GM18861 (cell line): ENCODE measurements at regions not wholly inside any gene's neighbourhood (a gene's known extent, or its start where the extent isn't known, plus 50 kb on each side); places are given as distances from the start of the nearest gene placed in this dataset.
"Not testable (repeated sequence)": the region's sequence is repeated elsewhere in the genome, so short reads cannot be mapped to it uniquely, and the experiment has no call there.

Experiments used
- ATAC-seq: cut with Tn5 transposase; IDR thresholded peaks from one replicate; pipeline ENCODE4 v1.9.1; 2021; ENCODE audit not compliant: unreplicated experiment

DNA sequence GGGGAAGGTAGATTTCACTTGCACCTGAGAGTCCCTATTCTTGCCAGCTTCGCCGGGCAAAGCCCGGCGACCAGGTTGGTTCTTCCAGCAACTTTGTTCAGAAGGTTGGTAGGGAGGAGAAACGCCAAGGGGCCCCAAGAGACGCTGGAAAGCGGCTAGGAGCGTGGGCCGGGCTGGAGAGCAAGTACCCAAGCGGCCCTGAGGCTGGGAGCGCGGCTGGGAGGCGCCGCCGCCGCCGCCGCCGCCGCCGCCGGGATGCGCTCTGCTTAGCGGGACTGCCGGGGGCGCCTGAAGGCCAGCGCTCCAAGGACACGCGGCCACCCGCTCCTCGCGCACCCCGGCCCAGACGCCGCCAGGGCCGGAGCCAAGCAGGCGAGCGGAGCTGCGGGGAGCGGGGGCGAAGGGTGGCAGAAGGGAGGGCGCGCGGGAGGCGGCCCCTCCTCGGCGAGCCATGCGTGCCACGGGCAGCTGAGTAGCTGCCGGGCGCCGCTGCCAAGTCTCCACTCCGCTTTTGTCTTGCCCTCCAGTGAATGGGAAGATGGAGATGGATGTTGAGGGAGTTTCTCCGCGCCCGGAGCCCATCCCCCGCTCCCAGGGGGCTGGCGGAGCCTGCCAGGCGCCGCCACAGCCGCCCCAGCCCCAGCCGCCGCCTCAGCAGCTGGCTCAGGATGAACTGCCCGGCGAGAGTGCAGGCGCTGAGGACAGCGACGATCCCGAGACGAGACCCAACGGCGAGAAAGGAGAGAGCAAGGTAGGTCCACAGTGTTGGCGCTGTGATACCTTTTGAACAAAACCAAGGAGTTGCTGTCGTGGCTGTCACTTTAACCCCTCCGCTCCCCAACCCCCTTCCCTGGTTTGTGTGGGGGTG is 227.4 kb upstream of the AZI2 start:
- no peak for ATAC-seq

DNA sequence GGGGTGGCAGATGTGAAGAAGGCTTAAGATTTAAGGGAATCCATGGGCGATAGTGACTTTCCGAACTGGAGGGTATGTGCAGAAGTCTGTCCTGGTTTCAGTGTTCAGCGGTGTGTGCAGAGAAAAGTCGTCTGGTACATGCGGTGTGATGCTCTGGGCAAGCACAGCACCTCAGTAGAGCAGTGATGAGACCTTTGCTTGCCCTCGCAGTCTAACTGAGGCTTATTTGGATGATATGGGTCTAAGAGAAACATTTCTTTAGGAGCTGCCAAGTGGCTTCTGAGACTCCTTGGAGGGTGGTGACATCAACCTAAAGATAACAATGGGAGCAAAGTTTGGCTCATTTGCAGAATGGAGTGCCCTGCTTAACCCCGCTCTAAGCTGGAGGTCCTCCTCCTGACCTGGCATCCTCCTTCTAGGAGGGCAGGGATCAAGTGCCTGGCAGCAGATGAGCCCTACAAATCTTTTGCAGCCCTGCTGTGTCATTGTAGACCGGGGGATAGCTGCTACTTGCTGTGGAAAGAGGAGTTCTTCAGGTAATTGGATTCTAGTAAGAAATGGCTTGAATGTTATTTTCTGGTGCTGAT is 228.1 kb upstream of the AZI2 start:
- no peak for ATAC-seq

DNA sequence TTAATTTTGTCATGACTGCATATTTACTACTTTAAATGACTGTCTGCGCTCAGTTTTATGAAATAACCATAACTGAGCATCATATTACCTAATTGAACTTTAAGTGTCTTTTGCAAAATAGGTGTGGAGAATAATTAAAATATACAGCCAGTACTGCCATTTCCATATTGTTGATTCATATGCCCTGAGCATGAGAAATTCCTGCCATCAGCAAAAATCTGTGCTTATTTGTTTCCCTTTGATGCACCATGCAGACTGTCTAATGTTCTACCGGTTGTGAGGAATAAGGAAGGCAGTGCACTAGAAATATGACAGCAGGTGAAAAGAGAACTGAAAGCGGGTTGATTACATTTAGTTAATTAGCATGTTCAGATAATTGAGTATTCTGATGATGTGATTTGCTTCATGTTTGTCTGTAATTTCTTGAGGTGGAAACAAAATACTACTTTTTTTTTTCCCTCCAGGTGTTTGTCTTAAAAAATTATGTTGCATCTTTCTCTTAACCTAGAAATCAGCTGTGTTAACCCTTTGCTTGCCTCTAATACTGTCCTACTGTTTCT is 229.4 kb upstream of the AZI2 start:
- ATAC-seq = no peak

DNA sequence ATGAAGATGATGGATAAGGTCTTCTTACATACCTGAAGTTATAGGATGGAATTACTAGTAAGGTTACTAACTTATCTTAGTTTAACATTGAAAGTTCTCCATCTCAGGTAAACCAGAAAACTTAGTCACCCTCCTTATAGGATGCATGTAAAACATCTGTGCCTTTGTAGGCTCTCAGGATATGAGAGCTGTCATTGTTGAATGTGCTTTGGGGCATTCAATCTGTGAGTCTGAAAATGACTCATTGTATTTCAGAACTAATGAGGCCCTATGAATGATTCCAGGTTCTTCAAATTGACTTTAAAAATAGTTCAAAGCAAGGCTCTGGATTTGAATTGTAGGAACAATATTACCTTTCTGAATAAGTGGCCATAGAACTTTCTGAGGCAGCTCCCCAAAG is 237.7 kb upstream of the AZI2 start:
- ATAC-seq = no peak

DNA sequence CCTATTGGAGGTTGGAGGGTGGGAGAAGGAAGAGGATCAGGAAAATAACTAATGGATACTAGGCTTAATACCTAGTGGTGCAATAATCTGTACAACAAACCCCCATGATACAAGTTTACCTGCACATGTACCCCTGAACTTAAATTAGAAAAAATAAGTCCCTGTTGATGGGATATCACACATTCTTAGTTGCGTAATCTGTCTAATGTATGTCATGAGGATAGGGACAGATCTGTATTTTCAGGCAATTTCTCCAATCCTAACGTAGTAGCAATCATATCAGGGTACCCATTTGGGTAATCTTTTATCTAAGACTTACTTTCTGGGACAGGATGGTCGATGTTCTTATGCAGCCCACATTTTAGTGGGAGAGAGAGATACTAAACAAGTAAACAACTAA is 239.1 kb upstream of the AZI2 start:
- ATAC-seq = no peak

DNA sequence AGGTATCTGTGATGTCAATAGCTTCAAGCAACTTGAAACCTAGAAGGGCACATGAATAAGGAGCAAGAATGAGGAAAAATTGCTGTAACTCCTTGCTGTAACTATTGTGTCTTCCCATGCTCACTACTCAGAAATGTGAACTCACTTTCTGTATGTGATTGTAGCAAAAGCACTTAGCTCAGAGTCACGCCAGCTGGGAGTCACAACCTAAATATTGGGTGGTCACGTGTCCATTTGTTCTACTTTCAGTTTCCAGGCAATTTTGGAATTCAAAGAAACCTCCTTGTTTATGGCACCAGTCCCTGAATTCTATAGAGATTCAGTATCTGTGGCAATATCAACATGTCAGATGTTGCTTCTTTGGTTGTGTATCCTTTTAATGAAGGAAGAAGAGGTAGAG is 241.6 kb upstream of the AZI2 start:
- no peak for ATAC-seq

DNA sequence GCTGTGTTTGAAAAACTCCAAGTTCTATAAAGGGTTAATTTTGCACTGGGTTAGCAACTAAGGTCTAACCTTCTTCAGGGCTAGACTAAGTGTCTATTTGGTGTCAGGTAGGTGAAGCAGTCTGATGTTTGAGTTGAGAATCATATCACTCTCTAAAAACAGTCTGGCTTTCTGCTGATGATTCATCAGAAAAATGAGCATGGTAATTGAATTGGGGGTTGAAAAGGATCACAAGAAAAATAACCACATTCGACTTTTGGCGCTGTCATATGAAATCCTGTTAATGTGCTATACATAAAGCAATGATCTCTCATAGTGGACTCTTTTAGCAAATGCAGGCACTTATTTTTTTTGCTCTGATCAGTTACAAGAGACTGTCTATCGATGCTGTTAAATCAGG is 242.2 kb upstream of the AZI2 start:
- no peak for ATAC-seq

DNA sequence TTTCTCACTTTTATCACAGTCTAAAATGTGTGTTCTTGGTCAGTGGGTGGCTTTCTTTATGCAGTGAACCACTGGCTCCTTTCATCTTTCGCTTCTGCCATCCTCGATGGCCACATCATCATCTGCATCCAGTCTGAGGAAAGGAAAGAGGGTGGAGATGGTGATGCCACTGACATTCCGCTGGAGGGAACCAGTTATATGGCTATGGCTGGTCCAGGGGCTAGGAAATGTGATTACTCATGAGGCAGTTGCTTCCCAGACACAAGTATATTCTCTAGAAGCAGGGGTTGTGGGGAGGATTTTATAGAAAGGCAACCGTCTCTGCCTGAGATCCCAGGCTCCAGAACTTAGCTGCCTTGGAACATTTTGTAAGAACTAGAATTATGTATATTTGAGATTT is 246.7 kb upstream of the AZI2 start:
- ATAC-seq = no peak

DNA sequence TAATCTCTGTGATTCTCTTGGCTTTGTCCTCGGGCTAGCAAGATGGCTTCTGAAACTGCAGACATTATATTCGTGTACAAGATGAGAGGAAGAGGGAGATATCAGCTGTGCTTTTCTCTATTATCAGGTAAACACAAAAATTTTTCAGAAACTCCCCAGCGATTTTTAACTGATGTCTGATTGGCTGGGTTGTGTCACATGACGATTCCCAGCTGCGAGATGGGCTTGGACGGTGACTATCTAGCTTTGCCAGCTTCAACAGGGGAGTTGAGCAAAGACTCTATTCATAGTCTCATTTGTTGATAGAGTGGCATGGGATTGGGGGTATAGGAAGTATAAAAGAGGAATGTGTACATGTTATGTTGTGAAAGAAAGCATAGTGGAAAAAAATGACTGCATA is 248.8 kb upstream of the AZI2 start:
- no peak for ATAC-seq

DNA sequence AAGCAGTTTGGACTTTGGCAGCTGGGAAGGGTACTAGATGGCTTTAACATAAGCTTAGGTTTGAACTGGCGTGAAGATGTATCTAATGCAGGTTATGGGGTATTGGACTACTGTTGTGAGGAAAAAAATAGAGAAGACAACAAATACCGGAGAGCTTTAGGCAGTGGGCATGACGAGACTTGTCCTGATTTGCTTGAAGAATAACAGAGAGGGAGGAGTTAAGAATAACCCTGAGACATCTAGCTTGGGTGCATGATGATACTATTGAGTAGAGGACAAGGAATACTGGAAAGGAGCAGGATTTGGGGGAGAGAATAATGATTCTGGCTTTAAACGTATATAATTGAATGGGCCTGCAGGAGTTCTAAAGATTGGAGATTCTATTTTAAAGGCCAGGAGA is 249.5 kb upstream of the AZI2 start:
- no peak for ATAC-seq

DNA sequence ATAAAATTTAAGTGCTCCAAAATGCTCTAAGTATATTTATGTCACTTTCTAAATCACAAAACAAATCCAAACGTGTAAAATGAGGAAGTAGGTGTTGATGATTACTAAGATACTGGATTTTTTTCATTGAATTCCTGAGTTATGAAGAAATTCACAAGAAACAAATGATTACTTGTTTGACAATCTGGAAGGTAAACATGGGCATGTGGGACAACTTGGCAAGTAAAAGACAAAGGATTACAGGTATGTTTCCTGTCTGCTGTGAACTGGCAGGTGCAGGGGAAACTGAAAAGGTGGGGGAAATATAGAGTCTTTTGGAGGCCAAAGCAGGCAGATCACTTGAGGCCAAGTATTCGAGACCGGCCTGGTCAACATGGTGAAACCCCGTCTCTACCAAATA is 252.7 kb upstream of the AZI2 start:
- no peak for ATAC-seq

DNA sequence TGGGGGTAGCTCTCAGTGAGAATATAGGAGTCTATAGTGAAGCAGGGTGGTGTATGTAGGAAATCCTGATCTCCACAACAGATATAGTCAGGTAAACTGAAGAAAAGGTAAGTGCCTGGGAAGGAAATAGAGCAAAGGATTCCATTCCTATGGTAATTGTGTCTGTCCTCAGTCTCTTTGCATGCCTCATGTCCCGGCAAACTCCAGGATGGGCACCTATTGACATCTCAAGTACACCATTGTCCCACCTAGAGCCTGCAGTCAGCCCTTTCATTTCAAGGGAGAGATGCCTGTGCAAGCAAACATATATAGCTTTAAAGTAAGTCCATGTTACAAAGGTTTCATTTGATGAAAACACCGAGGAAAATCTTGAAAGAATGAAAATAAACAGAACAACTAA is 257.7 kb upstream of the AZI2 start:
- ATAC-seq = no peak

DNA sequence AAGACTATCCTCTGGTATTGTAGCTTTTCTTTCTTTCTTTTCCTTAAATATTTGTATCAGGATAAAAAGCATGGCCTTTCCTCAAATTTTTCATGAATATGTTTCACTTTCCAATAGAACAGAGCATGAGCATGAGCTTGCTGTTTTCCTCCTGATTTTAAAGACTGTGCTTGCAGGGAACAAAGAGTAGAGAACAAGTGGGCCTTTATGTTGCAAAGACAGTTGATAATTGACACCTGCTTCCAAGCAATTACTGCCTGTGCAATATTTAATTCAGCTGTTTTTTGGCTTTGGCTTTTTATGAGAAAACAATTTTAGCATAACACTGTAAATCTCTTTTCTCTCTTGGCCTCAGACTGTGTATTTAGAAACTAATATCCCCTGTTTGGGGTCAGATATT is 263.6 kb upstream of the AZI2 start:
- no peak for ATAC-seq

DNA sequence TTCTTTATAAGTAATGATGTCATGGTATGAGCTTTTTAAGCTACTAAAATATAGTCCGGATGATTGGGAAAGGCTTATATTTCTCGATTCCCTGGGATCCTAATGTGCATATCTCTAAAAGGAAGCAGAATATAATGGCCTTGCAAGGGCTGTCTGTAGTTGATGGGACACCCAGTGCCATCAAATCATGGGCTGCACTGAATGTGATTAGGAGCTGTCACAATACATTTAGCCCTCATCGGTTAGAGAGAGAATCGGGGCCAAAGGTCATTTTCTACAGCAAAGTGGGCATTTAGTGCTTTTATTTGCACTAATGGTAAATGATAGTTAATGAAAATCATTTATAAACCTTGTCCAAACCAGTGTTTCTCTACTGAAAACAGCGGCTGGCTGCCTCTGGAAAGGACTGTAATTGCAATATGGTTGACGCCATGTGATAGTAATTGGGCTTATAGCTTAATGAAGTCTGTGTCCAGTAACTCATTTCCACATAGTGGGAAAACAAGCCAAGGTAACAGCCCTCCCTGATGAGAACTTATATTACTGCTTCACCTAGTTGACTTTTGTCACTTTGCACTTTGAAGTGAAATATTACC is 265.0 kb upstream of the AZI2 start:
- ATAC-seq = no peak

DNA sequence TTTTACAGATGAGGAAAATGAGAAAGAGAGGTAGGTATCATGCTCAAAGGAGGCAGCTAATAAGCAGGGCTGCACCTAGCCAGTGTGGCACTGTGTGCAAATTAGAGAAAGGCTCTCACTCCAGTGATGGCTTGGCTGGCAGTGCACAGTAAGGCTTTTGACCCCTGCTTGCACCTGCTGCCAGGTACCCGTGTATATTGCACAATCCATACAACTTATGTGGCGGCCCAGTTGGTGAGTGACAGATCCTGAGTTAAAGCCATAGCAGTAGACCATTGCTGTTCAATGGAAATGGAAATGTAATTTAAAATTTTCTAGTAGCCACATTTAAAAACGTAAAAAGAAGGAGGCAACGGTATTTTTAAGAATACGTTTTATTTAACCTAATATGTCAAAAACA is 266.4 kb upstream of the AZI2 start:
- no peak for ATAC-seq

DNA sequence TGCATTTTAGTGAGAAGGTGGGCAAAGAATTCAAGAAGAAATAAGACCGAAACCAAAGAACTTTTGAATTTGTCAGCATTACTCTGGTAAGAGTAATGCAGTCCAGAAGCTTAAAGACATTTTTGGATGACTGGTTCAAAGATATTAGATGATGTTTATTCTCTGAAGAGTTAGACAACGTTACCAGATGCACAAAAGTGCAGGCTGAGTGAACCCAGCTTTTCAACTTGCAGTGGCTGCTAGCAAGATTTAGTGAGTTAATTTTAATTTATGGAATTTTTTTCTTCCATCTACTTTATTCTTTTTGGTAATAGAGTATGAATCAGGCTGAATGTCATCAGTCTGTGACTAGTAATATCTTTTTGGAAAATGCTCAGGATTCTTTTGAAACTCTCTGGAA is 267.3 kb upstream of the AZI2 start:
- no peak for ATAC-seq

DNA sequence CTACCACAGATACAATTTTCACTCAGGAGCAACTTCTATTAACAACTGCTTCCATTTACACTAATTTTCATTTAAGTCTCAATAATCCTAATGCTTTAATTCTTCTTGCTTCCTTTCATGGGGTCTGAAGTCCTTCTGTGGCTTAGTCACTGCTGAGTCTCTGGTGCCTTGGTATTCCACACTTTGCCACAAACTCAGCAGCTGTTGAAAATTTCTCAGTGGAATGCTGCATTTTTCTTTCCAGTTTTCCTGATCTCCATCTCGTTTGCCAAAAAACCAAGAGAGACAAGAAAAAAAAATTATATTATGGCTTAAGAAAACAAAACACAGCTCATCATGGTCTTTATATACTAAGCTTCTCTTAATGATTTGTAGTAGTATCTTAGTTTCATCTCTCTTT is 269.2 kb upstream of the AZI2 start:
- ATAC-seq = no peak

DNA sequence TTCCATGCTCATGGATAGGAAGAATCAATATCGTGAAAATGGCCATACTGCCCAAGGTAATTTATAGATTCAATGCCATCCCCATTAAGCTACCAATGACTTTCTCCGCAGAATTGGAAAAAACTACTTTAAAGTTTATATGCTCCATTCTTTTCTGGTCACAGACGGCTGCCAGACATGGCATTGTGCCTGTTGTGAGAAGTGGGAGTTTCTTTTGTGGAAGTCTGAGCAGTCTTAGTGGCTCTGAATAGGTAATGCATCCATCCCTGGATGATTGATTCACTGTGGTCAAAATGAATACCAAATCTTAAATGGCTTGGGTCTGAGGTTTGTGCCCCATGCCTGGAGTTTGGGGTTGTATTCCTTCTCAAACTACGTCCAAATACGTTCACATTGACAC is 274.5 kb upstream of the AZI2 start:
- no peak for ATAC-seq

DNA sequence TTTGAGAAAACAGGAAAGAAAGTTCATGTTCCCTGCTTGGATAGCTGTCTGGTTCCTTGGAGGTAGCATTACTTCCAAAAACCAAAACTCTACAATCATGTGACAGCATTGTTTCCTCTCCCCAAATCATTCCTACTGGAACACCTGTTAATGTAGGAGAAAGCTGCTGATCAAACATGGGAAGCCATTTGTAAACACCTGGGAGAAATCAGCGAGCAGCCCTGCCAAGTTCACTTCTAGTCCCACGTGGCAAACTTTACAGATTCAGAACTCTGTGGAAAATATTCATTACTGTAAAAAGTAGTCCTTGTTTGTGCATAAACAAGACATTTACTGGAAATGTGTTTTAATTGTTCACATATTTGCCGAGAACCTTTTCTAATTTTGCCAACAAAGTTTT is 275.5 kb upstream of the AZI2 start:
- no peak for ATAC-seq

DNA sequence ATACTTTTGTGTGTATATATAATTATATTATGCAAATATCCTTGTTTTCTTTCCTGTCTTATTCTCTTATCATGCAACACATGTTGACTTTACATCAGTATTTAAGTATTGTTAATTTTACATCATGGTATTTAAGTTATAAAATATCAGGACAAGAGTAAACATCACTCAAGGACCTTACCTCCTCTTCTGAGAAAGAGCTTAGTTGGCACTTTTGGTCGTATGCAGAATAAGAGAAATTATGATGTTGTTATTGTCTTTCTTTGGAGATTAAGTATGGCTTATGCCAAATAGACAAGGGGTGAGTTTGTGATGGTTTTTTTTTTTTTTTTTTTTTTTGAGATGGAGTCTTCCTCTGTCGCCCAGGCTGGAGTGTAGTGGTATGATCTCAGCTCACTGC is 279.2 kb upstream of the AZI2 start:
- ATAC-seq = not testable (repeated sequence)

DNA sequence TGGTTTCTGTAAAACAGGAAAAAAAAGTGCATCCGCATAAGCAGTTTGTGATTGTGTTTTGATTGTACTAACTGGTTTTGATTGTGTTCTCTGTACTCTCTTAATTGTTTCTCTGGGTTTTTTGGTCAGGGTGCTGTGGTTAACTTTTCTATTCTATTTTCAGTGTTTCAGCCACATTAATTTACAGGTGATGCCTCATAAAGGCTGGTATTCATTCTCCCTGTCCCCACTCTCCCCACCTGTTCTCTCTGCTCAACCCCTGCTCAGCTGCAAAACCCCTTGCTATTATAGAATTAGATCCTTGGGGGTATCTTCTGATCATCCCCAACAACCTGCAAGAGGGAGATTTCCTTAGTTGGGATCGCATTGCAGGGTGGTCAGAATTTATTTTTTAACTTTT is 285.4 kb upstream of the AZI2 start:
- ATAC-seq = no peak

DNA sequence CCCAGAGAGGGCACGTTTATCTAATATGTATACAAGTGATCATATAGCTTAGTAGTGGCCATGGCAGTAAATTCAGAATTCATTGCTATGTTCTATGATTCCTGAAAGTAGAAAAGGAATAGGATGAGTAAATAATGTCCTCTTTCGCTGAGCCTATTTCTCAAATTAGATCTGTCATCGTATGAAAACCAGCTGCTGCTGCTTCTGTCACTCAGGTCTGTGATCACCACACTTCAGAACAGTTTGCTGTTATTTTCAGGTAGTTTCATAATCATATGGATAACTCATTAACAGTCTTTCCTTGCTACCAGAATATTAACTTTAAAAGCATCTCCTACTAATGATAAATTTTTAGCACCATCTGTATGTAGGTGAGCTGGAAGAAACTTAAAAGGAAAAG is 289.1 kb upstream of the AZI2 start:
- ATAC-seq = no peak
